CD4-positive, alpha-beta T cell treated with Interferon alpha-2 for 1 hour (primary cell): ENCODE measurements at regions not wholly inside any gene's neighbourhood (a gene's known extent, or its start where the extent isn't known, plus 50 kb on each side); places are given as distances from the start of the nearest gene placed in this dataset.
A peak's percentile ranks its signal among the peaks of the same experiment; 100 is the strongest.

Experiments used
- DNase-seq, 2 donors: peaks; one replicate each; pipeline ENCODE4 v3.0.0-alpha.2; 2020 to 2022

DNA sequence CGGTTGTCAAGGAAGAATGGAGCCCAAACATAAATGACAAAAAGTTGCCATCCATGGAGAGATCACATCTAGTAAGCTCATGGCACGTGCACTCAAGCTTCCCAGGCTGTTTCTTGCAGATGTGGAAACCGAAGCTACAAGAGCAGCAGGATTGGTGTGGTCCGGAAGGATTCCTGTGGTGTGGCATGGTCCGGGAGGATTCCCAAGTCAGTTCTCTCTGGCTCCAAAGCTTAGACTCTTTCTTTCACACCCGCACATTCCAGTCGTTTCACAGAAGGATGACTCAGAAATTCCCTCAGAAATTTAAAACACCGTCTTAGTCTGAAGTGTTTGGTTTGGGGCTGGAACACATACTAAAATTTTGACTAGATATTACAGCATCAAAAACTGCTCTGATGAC lies 78.0 kb upstream of the DRD2 start:
- DNase-seq: no peak

GRCh38 chr11:113552271-113552670 lies 77.1 kb upstream of the DRD2 start:
- DNase-seq: no peak

DNA sequence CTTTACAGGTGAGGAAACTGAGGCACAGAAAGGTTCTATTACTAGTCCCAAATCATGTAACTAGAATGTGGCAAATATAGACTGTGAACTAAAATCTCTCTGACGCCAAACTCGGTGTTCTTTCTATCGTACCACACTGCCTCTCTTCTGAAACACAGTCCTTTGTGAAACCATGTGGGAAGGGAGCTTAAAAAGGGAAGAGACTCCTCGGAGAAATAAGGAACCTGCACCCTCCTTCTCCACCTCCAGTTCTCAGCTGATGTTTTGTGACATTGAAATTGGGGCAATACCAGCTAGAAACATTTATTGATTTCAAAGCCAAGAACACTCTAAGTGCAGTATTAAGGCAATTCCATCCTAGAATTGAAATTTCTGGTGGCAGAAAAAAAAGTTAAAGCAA lies 76.4 kb upstream of the DRD2 start:
- no peak for DNase-seq

DNA sequence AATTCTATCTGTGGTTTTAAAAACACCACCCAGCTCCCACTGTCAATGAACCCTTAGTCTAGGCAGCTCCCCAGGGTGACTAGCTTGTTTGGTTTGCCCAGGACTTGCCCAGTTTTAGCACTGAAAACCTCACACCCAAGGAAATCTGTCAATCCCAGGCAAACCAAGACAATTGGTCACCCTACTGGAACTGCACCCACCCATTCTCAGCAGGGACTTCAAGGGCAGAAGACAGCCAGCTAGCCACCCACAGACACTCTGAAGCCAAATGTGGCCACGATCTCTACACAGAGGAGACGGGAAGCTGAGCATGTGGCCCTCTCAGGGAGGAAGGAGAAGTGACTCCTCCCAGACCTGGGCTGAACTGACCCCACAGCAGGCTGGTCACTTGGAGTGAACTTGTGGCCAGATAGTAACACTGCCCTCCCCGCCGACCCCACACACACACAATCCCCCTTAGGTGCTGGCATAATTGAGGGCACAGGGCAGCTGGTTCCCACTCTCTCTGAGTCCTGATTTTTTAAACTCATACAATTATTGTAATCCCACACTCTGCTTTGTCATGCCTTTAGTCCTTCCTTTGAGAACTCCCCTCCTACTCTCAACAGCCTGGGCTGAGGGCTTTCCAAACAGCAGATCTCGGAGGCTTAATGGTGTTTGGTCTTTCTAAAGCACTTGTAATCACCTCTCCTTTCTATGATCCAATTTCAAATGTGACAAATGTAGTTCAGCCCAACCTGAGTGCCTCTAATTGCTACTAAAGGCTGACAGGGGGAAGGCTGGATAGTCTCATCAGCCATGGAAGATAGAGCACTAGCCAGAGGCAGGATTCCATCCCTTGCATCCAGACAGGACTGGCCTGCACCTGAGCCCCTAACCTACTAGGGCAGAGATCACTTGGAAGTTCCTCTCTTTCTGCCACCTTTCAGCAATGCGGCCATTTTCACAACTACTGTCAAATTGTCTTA lies 74.7 kb upstream of the DRD2 start:
- DNase-seq: no peak

DNA sequence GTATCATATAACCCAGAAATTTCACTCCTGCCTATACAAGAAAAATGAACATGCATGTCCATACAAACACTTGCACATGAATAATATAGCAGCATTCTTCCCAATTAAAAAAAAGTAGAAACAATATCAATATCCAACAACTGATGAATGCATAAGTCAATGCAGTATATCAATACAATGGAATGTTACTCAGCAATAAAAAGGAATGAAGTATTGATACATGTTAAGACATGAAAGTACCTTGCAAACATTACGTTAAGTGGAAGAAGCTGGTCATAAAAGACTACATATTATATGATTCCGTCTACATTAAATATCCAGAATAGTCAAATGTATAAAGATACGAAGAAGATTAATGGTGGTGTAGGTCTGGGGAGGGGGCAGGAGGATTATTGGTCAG lies 73.9 kb upstream of the DRD2 start:
- no peak for DNase-seq

DNA sequence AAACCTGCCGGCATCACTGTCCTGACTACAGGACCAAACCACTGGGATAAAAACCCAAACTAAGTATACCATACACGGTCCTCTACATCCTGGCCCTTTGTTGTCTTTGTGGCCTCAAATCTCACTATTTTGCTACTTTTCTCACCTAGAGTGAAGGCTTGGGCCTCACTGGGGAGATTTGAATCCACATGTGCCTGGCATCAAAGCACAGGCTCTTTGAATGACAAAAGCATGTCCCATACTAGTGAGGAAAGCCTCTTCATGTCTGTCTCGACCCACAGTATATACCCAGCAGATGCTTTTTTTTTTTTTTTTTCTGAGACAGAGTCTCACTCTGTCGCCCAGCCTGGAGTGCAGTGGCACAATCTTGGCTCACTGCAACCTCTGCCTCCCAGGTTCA lies 72.5 kb upstream of the DRD2 start:
- no peak for DNase-seq

- DNase-seq: no peak
Measured at GRCh38 chr11:113546757-113547507, 71.7 kb upstream of the DRD2 start.

GRCh38 chr11:113542420-113542819 lies 67.2 kb upstream of the DRD2 start:
- DNase-seq: no peak

GRCh38 chr11:113540416-113541330 lies 65.5 kb upstream of the DRD2 start:
- DNase-seq: no peak

GRCh38 chr11:113538451-113539412 lies 63.5 kb upstream of the DRD2 start:
- no peak for DNase-seq

- DNase-seq: no peak
Measured at GRCh38 chr11:113534625-113535024, 59.4 kb upstream of the DRD2 start.

GRCh38 chr11:113533425-113533698 lies 58.2 kb upstream of the DRD2 start:
- DNase-seq: no peak

DNA sequence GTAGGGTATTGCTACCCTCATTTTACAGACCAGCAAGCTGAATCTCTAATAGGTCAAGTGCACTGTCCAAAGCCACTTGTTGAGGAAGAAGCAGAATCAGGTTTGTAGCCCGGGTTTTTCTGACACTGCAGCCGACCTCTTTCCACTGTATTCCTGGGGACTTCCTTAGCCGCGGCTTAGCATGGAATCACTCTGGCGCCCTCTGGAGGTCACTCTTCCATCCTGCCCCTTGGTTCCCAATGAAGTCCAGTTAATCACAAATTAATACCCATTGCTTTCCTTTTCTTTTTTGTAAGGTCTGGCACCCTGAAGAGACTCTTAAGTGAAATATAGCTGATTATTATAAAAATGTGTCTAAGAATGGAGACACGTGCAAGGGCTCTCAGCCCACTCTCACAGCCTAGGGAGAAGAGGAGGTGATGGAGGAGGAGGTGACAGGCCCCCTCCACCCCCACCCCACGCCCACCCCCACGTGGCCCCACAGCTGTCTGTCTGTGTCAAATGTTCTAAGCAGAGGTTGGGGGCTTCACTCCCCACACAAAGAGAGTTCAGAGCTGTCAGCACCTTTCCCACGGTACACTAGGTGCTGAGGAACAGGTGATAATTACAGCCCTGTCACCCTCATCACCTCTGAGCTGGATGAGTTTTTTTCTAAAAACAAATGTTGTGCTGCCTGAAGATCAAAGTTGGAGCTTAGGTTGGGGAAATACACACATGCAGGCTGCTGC lies 57.7 kb upstream of the DRD2 start:
- DNase-seq: peak; percentile 31 to 48

DNA sequence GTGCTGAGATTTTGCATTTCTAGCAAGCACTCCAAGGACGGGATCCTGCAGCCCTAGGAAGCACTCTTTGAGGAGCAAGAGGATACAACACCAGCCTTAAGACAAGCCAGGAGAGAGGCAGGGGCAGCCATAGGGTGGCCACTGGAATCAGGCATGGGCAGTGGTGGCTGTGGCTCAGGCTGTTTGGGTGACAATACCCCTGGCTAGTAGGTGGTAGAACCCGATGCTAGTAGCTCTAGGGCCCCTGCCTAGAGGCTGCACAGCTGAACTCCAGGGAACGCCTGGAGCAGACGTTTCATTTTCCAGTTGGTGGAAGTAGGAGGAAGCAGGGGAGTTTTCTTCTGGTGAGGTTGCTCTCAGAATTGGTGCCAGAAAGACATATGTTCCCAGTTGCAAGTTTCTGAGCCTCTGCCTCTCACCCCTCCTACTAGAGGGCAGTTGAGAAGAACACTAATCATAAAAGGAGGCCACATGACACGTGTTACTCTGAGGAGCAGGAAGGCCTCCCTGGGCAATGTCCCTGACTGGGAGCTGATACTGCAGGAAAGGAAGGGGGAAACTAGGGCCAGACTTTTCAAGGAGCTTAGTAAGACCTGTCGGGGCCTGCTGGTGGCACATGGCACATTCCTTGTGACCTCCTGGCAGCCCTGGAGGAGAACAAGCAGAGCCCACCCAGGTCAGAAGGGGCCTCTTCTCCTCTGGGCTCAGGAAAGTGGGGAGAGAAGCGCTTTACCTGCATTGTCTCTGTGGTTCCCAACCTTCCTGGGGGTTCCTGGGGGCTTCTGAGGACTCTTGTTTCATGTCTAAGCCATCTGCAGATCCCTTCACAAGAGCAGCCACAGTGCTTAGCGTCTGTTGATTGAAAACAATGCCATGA lies 56.6 kb upstream of the DRD2 start:
- no peak for DNase-seq

- DNase-seq: no peak
Measured at GRCh38 chr11:113531083-113531482, 55.9 kb upstream of the DRD2 start.

DNA sequence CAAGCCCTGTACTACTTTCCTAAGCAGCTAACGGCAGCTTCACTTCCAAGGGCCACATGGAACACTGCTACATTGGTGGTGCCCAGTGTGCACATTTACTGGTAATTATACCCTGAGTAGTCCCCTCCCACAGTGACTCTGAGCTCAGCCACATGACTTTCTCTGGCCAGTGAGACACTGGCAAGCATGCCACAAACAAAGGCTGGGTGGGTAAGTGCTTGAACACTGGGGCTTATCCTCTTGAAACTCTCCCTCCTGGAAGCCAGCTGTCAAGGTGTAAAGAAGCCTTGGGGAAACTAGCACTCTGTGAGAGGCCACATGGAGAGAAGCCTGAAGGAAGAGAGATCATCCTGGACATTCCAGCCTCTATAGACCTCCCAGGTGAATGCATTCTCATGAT lies 54.4 kb upstream of the DRD2 start:
- no peak for DNase-seq

GRCh38 chr11:113528982-113529381 lies 53.8 kb upstream of the DRD2 start:
- no peak for DNase-seq

- no peak for DNase-seq
Measured at GRCh38 chr11:113526521-113526920, 51.3 kb upstream of the DRD2 start.
